H1 (cell line): ENCODE measurements at regions not wholly inside any gene's neighbourhood (a gene's known extent, or its start where the extent isn't known, plus 50 kb on each side); places are given as distances from the start of the nearest gene placed in this dataset.
A peak's percentile ranks its signal among the peaks of the same experiment; 100 is the strongest.

Experiments used
- CTCF ChIP-seq, 3 experiments: IDR thresholded peaks; 1 replicate in 2 of 3; 2 replicates in 1 of 3; pipeline versions ENCODE4 v1.5.1 to v1.6.1; 2011; ENCODE audit warnings: low read length in 3 of 3, mild to moderate bottlenecking in 3 of 3, inconsistent platforms in 2 of 3, low read depth in 1 of 3, moderate library complexity in 1 of 3; ENCODE audit not compliant: insufficient read depth in 1 of 3; ENCODE audit errors: control extremely low read depth in 1 of 3

- peak; percentile 45 to 62 (median 46) for TF ChIP-seq CTCF (IDR thresholded peaks at IDR 0.05; ENCODE audit: control extremely low read depth in 1 of 3, insufficient read depth in 1 of 3, low read depth in 1 of 3, low read length in 3 of 3)
Measured at GRCh38 chr7:36082910-36083309, 70.1 kb upstream of the EEPD1 start (continued).
